PC-3 (cell line): ENCODE measurements at regions not wholly inside any gene's neighbourhood (a gene's known extent, or its start where the extent isn't known, plus 50 kb on each side); places are given as distances from the start of the nearest gene placed in this dataset.

Experiments
- ATAC-seq: fragments of 200-7000 bp; cut with Tn5 transposase; 2 replicates; pipeline ENCODE4 v1.9.1; 2020; ENCODE audit warnings: mild to moderate bottlenecking, moderate library complexity
- BruUV-seq: library from RNA; stranded (reverse); fragments of 400-500 nt; replicated peaks from 2 replicates; lab custom pipeline; 2021; lab: Mats Ljungman, UMichigan
- CTCF ChIA-PET: fragments of 300-600 bp; sonication (Branson Sonifier 250); formaldehyde crosslinking; loops from one replicate; lab custom pipeline; 2022; ENCODE audit warnings: antibody characterized with exemption; lab: Charles Lee
- POLR2A ChIA-PET: fragments of 300-600 bp; sonication (Branson Sonifier 250); formaldehyde crosslinking; loops from one replicate; lab custom pipeline; 2022; ENCODE audit warnings: antibody characterized with exemption; ENCODE audit not compliant: unreplicated experiment; lab: Charles Lee
- DNase-seq: peaks from one replicate; pipeline ENCODE4 v3.0.0-alpha.2; 2015
- H2AFZ ChIP-seq: fragments of 300-600 bp; sonication (generic); 2 replicates; pipeline ENCODE4 v1.6.0; 2016; ENCODE audit warnings: antibody characterized with exemption, low read length
- H3F3A ChIP-seq: fragments of 300-600 bp; sonication (generic); one replicate; pipeline ENCODE4 v1.6.0; 2017; ENCODE audit warnings: antibody characterized with exemption, low read length, control low read depth, mild to moderate bottlenecking; ENCODE audit not compliant: unreplicated experiment
- H3K27ac ChIP-seq: fragments of 300-600 bp; sonication (generic); 2 replicates; pipeline ENCODE4 v1.5.1; 2016; ENCODE audit warnings: mild to moderate bottlenecking, low read length
- H3K27me3 ChIP-seq: fragments of 300-600 bp; sonication (generic); 2 replicates; pipeline ENCODE4 v1.6.1; 2016; ENCODE audit warnings: low read length, mixed read lengths
- H3K36me3 ChIP-seq: fragments of 300-600 bp; sonication (generic); 2 replicates; pipeline ENCODE4 v1.6.1; 2016; ENCODE audit warnings: low read depth, mixed run types, low read length, mixed read lengths
- H3K4me1 ChIP-seq: fragments of 300-600 bp; sonication (generic); 2 replicates; pipeline ENCODE4 v1.5.1; 2016; ENCODE audit warnings: low read length; ENCODE audit not compliant: insufficient read depth
- H3K4me2 ChIP-seq: fragments of 300-600 bp; sonication (generic); 2 replicates; pipeline ENCODE4 v1.6.0; 2016; ENCODE audit warnings: low read length
- H3K4me3 ChIP-seq: fragments of 300-600 bp; sonication (generic); 2 replicates; pipeline ENCODE4 v1.5.1; 2016; ENCODE audit warnings: mild to moderate bottlenecking, low read length, mixed read lengths
- H3K79me2 ChIP-seq: fragments of 300-600 bp; sonication (generic); 2 replicates; pipeline ENCODE4 v1.6.1; 2017; ENCODE audit warnings: low read length, mixed read lengths
- H3K9ac ChIP-seq: fragments of 300-600 bp; sonication (generic); 2 replicates; pipeline ENCODE4 v1.6.0; 2016; ENCODE audit warnings: mild to moderate bottlenecking, low read length
- H3K9me2 ChIP-seq: fragments of 300-600 bp; sonication (generic); replicated peaks from 2 replicates; pipeline ENCODE4 v1.6.1; 2016; ENCODE audit warnings: mixed run types, low read length, mixed read lengths
- H3K9me3 ChIP-seq: fragments of 300-600 bp; sonication (generic); 2 replicates; pipeline ENCODE4 v1.6.1; 2016; ENCODE audit warnings: low read length, mixed read lengths
- H4K20me1 ChIP-seq: fragments of 300-600 bp; sonication (generic); 2 replicates; pipeline ENCODE4 v1.6.1; 2016; ENCODE audit warnings: low read length, mixed read lengths
- CTCF ChIP-seq: fragments of 300-600 bp; sonication (generic); conservative IDR thresholded peaks from 2 replicates; pipeline ENCODE4 v1.5.1; 2017; ENCODE audit warnings: antibody characterized with exemption, low read depth, mild to moderate bottlenecking, low read length
- EZH2 ChIP-seq: fragments of 300-600 bp; sonication (generic); IDR thresholded peaks from one replicate; pipeline ENCODE4 v1.6.1; 2017; ENCODE audit warnings: antibody characterized with exemption, mild to moderate bottlenecking, low read length; ENCODE audit not compliant: unreplicated experiment
- EZH2phosphoT487 ChIP-seq: fragments of 300-600 bp; sonication (generic); IDR thresholded peaks from 2 replicates; pipeline ENCODE4 v1.6.1; 2018; ENCODE audit warnings: mild to moderate bottlenecking, antibody characterized with exemption, low read length, borderline replicate concordance
- intact Hi-C: fragments of 100-400 bp; cut with micrococcal nuclease; formaldehyde crosslinking; loops from 2 replicates; pipeline ENCODE4 v1.9.0; 2023

GRCh38 chr2:21363364-21363763 lies 239.6 kb downstream of the TDRD15 start:
- Histone ChIP-seq H2AFZ (no peak overlapping the region), H3K9me3 (no peaks in the 10 kb centered on the region), H3K9me2 (no peaks in the 10 kb centered on the region), H3K27me3 (no peaks in the 10 kb centered on the region), H4K20me1 (no peaks in the 10 kb centered on the region), H3K4me3 (no peak overlapping the region), H3F3A (no peaks in the 10 kb centered on the region), H3K9ac (no peak overlapping the region), H3K4me1 (no peaks in the 10 kb centered on the region), H3K27ac (no peak overlapping the region), H3K4me2 (no peak overlapping the region), H3K36me3 (no peaks in the 10 kb centered on the region), H3K79me2 (no peaks in the 10 kb centered on the region)
- TF ChIP-seq EZH2phosphoT487 (no peak), EZH2 (no peak), CTCF (no peak)
- CTCF ChIA-PET: no interaction called here
- POLR2A ChIA-PET: no interaction called here
- intact Hi-C loops: no loop called here
- no peak for DNase-seq
- no TSS peak for BruUV-seq
- ATAC-seq: no peak

- H3K27me3 ChIP-seq: no peaks in the 10 kb centered on the region
- intact Hi-C loops: no loop called here
- H3K9me2 ChIP-seq: no peaks in the 10 kb centered on the region
- TF ChIP-seq EZH2: no peak
- no peak for TF ChIP-seq CTCF
- TF ChIP-seq EZH2phosphoT487: no peak
- ChIA-PET CTCF (no interaction called here), POLR2A (no interaction called here)
- DNase-seq: peak; percentile 19
- H3F3A ChIP-seq: no peaks in the 10 kb centered on the region
- H3K36me3 ChIP-seq: no peaks in the 10 kb centered on the region
- no peaks in the 10 kb centered on the region for H3K4me1 ChIP-seq
- H2AFZ ChIP-seq: no peak overlapping the region
- no peak overlapping the region for H3K4me2 ChIP-seq
- H3K79me2 ChIP-seq: no peaks in the 10 kb centered on the region
- H3K27ac ChIP-seq: no peak overlapping the region
- no peaks in the 10 kb centered on the region for H3K9me3 ChIP-seq
- no TSS peak for BruUV-seq
- ATAC-seq: no peak
- no peaks in the 10 kb centered on the region for H4K20me1 ChIP-seq
- no peak overlapping the region for H3K4me3 ChIP-seq
- H3K9ac ChIP-seq: no peak overlapping the region
Observed at GRCh38 chr2:21367421-21367820, 243.7 kb downstream of the TDRD15 start.

GRCh38 chr2:21369787-21370186 lies 246.0 kb downstream of the TDRD15 start:
- no TSS peak for BruUV-seq
- Histone ChIP-seq H3K9me3 (no peaks in the 10 kb centered on the region), H3K27me3 (no peaks in the 10 kb centered on the region), H4K20me1 (no peaks in the 10 kb centered on the region), H3K4me3 (no peak overlapping the region), H2AFZ (no peak overlapping the region), H3K27ac (no peak overlapping the region), H3K4me2 (no peak overlapping the region), H3K9ac (no peak overlapping the region), H3K9me2 (no peaks in the 10 kb centered on the region), H3F3A (no peaks in the 10 kb centered on the region), H3K79me2 (no peaks in the 10 kb centered on the region), H3K36me3 (no peaks in the 10 kb centered on the region), H3K4me1 (no peaks in the 10 kb centered on the region)
- intact Hi-C loops: no loop called here
- no peak for DNase-seq
- ChIA-PET POLR2A (no interaction called here), CTCF (no interaction called here)
- TF ChIP-seq CTCF: no peak
- no peak for TF ChIP-seq EZH2phosphoT487
- no peak for TF ChIP-seq EZH2
- no peak for ATAC-seq
